AG10803 (cell line): ENCODE measurements at regions not wholly inside any gene's neighbourhood (a gene's known extent, or its start where the extent isn't known, plus 50 kb on each side); places are given as distances from the start of the nearest gene placed in this dataset.
A peak's percentile ranks its signal among the peaks of the same experiment; 100 is the strongest.

Experiments
- DNase-seq: peaks from one replicate; pipeline ENCODE4 v3.0.0; 2010; ENCODE audit warnings: low read depth
- H3K4me3 ChIP-seq: 2 replicates; pipeline ENCODE4 v1.5.1; 2011; ENCODE audit warnings: mild to moderate bottlenecking, low read length, control low read depth
- TF ChIP-seq, protein P1 (sequence below): conservative IDR thresholded peaks from 2 replicates; pipeline ENCODE4 v1.5.1; 2011; ENCODE audit warnings: mild to moderate bottlenecking, low read length, control low read depth, inconsistent platforms

GRCh38 chr5:44565902-44566301 is 176.7 kb upstream of the FGF10 start:
- TF ChIP-seq, protein P1, sequence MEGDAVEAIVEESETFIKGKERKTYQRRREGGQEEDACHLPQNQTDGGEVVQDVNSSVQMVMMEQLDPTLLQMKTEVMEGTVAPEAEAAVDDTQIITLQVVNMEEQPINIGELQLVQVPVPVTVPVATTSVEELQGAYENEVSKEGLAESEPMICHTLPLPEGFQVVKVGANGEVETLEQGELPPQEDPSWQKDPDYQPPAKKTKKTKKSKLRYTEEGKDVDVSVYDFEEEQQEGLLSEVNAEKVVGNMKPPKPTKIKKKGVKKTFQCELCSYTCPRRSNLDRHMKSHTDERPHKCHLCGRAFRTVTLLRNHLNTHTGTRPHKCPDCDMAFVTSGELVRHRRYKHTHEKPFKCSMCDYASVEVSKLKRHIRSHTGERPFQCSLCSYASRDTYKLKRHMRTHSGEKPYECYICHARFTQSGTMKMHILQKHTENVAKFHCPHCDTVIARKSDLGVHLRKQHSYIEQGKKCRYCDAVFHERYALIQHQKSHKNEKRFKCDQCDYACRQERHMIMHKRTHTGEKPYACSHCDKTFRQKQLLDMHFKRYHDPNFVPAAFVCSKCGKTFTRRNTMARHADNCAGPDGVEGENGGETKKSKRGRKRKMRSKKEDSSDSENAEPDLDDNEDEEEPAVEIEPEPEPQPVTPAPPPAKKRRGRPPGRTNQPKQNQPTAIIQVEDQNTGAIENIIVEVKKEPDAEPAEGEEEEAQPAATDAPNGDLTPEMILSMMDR: no peak
- no peak for DNase-seq
- no peak overlapping the region for H3K4me3 ChIP-seq

DNA sequence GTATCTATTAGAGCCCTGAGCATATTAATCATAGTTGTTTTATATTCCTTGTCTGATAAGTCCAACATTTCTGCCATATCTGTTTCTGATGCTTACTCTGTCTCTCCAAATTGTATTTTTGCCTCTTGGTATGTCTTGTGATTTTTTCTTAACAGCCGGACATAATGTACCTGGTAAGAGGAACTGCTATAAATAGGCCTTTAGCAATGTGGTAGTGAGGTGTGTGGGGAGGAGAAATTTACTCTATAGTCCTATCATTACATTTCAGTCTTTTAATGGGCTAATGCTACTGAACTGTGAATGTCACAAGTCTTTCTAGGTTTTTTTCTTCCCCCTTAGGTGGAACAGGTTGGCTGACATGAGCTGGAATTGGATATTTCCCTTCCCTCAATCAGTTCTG is 176.1 kb upstream of the FGF10 start:
- DNase-seq: no peak
- no peak overlapping the region for H3K4me3 ChIP-seq
- TF ChIP-seq, protein P1: no peak

GRCh38 chr5:44546286-44546685 is 157.1 kb upstream of the FGF10 start:
- no peak overlapping the region for H3K4me3 ChIP-seq
- peak; percentile 83 for DNase-seq
- TF ChIP-seq, protein P1: no peak

GRCh38 chr5:44543511-44543910 is 154.3 kb upstream of the FGF10 start:
- H3K4me3 ChIP-seq: no peak overlapping the region
- TF ChIP-seq, protein P1: no peak
- no peak for DNase-seq

GRCh38 chr5:44542470-44542869 is 153.2 kb upstream of the FGF10 start:
- TF ChIP-seq, protein P1: no peak
- H3K4me3 ChIP-seq: no peak overlapping the region
- DNase-seq: no peak

GRCh38 chr5:44539602-44539919 is 150.3 kb upstream of the FGF10 start:
- H3K4me3 ChIP-seq: no peak overlapping the region
- TF ChIP-seq, protein P1: no peak
- DNase-seq: no peak

- H3K4me3 ChIP-seq: no peak overlapping the region
- TF ChIP-seq, protein P1: no peak
- peak; percentile 0 for DNase-seq
Measured at GRCh38 chr5:44538797-44539601, 149.8 kb upstream of the FGF10 start.
